Transverse colon (tissue), 4 donors: ENCODE measurements at regions not wholly inside any gene's neighbourhood (a gene's known extent, or its start where the extent isn't known, plus 50 kb on each side); places are given as distances from the start of the nearest gene placed in this dataset.
A peak's percentile ranks its signal among the peaks of the same experiment; 100 is the strongest.

Source experiments
- EP300 ChIP-seq: sonication (generic); formaldehyde crosslinking; IDR thresholded peaks from one replicate; pipeline ENCODE4 v1.6.1; 2017; ENCODE audit warnings: antibody characterized with exemption, low read depth
- POLR2A ChIP-seq: fragments of 450-650 bp; IDR thresholded peaks from one replicate; pipeline ENCODE4 v1.6.1; 2016; ENCODE audit warnings: antibody characterized with exemption, mild to moderate bottlenecking, moderate library complexity
- POLR2AphosphoS5 ChIP-seq, 3 donors: sonication (generic); formaldehyde crosslinking; IDR thresholded peaks; one replicate each; pipeline ENCODE4 v1.6.1; 2016; ENCODE audit warnings: antibody characterized with exemption in 3 of 3
- TF ChIP-seq, protein P1 (sequence below), 5 experiments: fragments of 200-600 bp in 3 of 5; fragments of 450-650 bp in 2 of 5; sonication (generic) in 3 of 5; IDR thresholded peaks; 1 replicate in 2 of 5; 2 replicates in 3 of 5; pipeline ENCODE4 v1.5.1; 2016 to 2017; ENCODE audit warnings: antibody characterized with exemption in 5 of 5, inconsistent platforms in 3 of 5, mild to moderate bottlenecking in 2 of 5, moderate library complexity in 1 of 5

DNA sequence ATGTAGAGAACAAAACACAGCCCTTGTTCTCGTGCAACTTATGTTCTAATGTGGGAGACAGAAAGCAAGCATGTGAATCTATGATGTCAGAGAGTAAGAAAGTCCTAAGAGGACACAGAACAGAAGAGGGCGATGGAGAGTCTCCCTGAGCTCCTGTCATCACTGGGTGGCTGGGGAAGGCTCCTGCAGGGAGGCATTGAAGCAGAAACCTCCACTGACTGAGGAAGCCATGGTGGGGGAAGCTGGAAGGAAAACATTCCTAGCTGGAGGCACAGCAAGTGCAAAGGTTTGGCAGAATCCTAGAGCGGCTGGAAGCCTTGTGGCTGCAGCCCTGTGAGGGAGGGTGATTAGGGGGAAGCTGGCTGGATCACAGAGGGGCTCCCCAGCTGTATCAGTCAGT, 248.0 kb downstream of the CDH26 start:
- TF ChIP-seq, protein P1, sequence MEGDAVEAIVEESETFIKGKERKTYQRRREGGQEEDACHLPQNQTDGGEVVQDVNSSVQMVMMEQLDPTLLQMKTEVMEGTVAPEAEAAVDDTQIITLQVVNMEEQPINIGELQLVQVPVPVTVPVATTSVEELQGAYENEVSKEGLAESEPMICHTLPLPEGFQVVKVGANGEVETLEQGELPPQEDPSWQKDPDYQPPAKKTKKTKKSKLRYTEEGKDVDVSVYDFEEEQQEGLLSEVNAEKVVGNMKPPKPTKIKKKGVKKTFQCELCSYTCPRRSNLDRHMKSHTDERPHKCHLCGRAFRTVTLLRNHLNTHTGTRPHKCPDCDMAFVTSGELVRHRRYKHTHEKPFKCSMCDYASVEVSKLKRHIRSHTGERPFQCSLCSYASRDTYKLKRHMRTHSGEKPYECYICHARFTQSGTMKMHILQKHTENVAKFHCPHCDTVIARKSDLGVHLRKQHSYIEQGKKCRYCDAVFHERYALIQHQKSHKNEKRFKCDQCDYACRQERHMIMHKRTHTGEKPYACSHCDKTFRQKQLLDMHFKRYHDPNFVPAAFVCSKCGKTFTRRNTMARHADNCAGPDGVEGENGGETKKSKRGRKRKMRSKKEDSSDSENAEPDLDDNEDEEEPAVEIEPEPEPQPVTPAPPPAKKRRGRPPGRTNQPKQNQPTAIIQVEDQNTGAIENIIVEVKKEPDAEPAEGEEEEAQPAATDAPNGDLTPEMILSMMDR (IDR thresholded peaks at IDR 0.05) = peak in 1 of 5 experiments; percentile 6
- TF ChIP-seq POLR2AphosphoS5 (IDR thresholded peaks at IDR 0.05) = no peak
- no peak for TF ChIP-seq POLR2A
- no peak for TF ChIP-seq EP300
